Epithelial cell of esophagus (primary cell): ENCODE measurements at regions not wholly inside any gene's neighbourhood (a gene's known extent, or its start where the extent isn't known, plus 50 kb on each side); places are given as distances from the start of the nearest gene placed in this dataset.
"Not testable (repeated sequence)": the region's sequence is repeated elsewhere in the genome, so short reads cannot be mapped to it uniquely, and the experiment has no call there.

Experiments
- DNase-seq: peaks from one replicate; pipeline ENCODE4 v3.0.0; 2010; ENCODE audit warnings: low read depth
- H3K4me3 ChIP-seq: 2 replicates; pipeline ENCODE4 v1.5.1; 2011; ENCODE audit warnings: mild to moderate bottlenecking, low read length, control low read depth
- CTCF ChIP-seq: IDR thresholded peaks from 2 replicates; pipeline ENCODE4 v1.5.1; 2011; ENCODE audit warnings: low read depth, mild to moderate bottlenecking, low read length, control low read depth, inconsistent platforms; ENCODE audit not compliant: insufficient read depth; ENCODE audit errors: missing control alignments

GRCh38 chr5:18461766-18462165 is 827.5 kb downstream of the TAF11L14 start:
- no peak overlapping the region for H3K4me3 ChIP-seq
- DNase-seq: no peak
- TF ChIP-seq CTCF: no peak

- peak; percentile 92 for TF ChIP-seq CTCF
- DNase-seq: peak; percentile 75
Measured at GRCh38 chr5:18465833-18466681, 831.8 kb downstream of the TAF11L14 start.

GRCh38 chr5:18466731-18467130 is 832.5 kb downstream of the TAF11L14 start:
- DNase-seq: peak; percentile 31
- no peak for TF ChIP-seq CTCF
- no peak overlapping the region for H3K4me3 ChIP-seq

More at GRCh38 chr5:18465833-18466681, 831.8 kb downstream of the TAF11L14 start:
- H3K4me3 ChIP-seq: no peak overlapping the region

GRCh38 chr5:18471791-18472190 is 837.5 kb downstream of the TAF11L14 start:
- H3K4me3 ChIP-seq, DNase-seq: not testable (repeated sequence)

GRCh38 chr5:18483451-18483850 is 849.2 kb downstream of the TAF11L14 start:
- peak; percentile 71 for DNase-seq
- H3K4me3 ChIP-seq: no peak overlapping the region
- TF ChIP-seq CTCF: no peak

- peak; percentile 6 for DNase-seq
- H3K4me3 ChIP-seq: no peak overlapping the region
- TF ChIP-seq CTCF: no peak
Measured at GRCh38 chr5:18487928-18488480, 853.7 kb downstream of the TAF11L14 start.

- TF ChIP-seq CTCF: no peak
Measured at GRCh38 chr5:18489703-18490102, 855.4 kb downstream of the TAF11L14 start.

More at GRCh38 chr5:18489703-18490102, 855.4 kb downstream of the TAF11L14 start:
- no peak overlapping the region for H3K4me3 ChIP-seq
- DNase-seq: no peak
